HFF-Myc (cell line): ENCODE measurements at regions not wholly inside any gene's neighbourhood (a gene's known extent, or its start where the extent isn't known, plus 50 kb on each side); places are given as distances from the start of the nearest gene placed in this dataset.

ENCODE experiments used
- DNase-seq: peaks from one replicate; pipeline ENCODE4 v3.0.0-alpha.2; 2011; ENCODE audit warnings: low read depth; ENCODE audit errors: extremely low read depth
- H3K4me3 ChIP-seq: replicated peaks from 2 replicates; pipeline ENCODE4 v1.5.1; 2011; ENCODE audit warnings: low read depth, mild to moderate bottlenecking, control low read depth, low read length
- CTCF ChIP-seq: IDR thresholded peaks from 2 replicates; pipeline ENCODE4 v1.5.1; 2012; ENCODE audit warnings: mild to moderate bottlenecking, low read depth, low read length, control low read depth; ENCODE audit errors: missing control alignments

- TF ChIP-seq CTCF = no peak
- no peak overlapping the region for H3K4me3 ChIP-seq
Measured at GRCh38 chr10:113475381-113475807, 77.5 kb upstream of the HABP2 start.

GRCh38 chr10:113476191-113476590 is 76.7 kb upstream of the HABP2 start:
- TF ChIP-seq CTCF = no peak
- DNase-seq = no peak
- H3K4me3 ChIP-seq = no peak overlapping the region

More at GRCh38 chr10:113475381-113475807, 77.5 kb upstream of the HABP2 start:
- DNase-seq = no peak

- TF ChIP-seq CTCF = no peak
- no peak overlapping the region for H3K4me3 ChIP-seq
- DNase-seq = no peak
Measured at GRCh38 chr10:113476673-113477072, 76.2 kb upstream of the HABP2 start.

- H3K4me3 ChIP-seq = no peak overlapping the region
- no peak for DNase-seq
Measured at GRCh38 chr10:113477451-113477850, 75.4 kb upstream of the HABP2 start.

GRCh38 chr10:113479346-113480080 is 73.3 kb upstream of the HABP2 start:
- no peak for DNase-seq
- TF ChIP-seq CTCF = no peak

More at GRCh38 chr10:113477451-113477850, 75.4 kb upstream of the HABP2 start:
- no peak for TF ChIP-seq CTCF

GRCh38 chr10:113480081-113480360 is 72.8 kb upstream of the HABP2 start:
- TF ChIP-seq CTCF = no peak
- H3K4me3 ChIP-seq = no peak overlapping the region
- no peak for DNase-seq

More at GRCh38 chr10:113479346-113480080, 73.3 kb upstream of the HABP2 start:
- H3K4me3 ChIP-seq = no peak overlapping the region
